HG03442 (cell line): ENCODE measurements at regions not wholly inside any gene's neighbourhood (a gene's known extent, or its start where the extent isn't known, plus 50 kb on each side); places are given as distances from the start of the nearest gene placed in this dataset.
A peak's percentile ranks its signal among the peaks of the same experiment; 100 is the strongest.

Experiments used
- ATAC-seq: cut with Tn5 transposase; IDR thresholded peaks from one replicate; pipeline ENCODE4 v1.9.1; 2021; ENCODE audit warnings: mild to moderate bottlenecking, moderate library complexity; ENCODE audit not compliant: unreplicated experiment

GRCh38 chr18:61989138-61989537 lies 96.3 kb upstream of the RNF152 start:
- ATAC-seq = no peak

- ATAC-seq = no peak
Observed at GRCh38 chr18:61988100-61988499, 95.3 kb upstream of the RNF152 start.

- no peak for ATAC-seq
Observed at GRCh38 chr18:61985681-61986080, 92.9 kb upstream of the RNF152 start.

GRCh38 chr18:61984349-61984748 lies 91.5 kb upstream of the RNF152 start:
- no peak for ATAC-seq

DNA sequence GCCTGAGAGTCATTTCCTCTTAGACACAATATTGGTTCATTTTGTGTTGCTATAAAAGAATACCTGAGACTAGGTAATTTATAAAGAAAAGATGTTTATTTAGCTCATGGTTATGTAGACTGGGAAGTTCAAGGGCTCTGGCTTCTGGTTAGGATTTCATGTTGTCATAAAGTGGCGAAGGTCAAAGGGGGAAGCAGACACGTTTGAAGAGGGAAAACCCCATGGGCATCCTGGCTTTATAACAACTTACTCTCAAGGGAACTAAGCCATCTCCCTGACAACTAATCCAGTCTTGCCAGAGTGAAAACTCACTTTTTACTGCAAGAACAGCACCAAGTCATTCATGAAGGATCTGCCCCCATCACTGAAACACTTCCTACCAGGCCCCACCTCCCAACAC lies 89.7 kb upstream of the RNF152 start:
- no peak for ATAC-seq

GRCh38 chr18:61980355-61980754 lies 87.5 kb upstream of the RNF152 start:
- ATAC-seq = no peak

GRCh38 chr18:61975526-61976326 lies 82.9 kb upstream of the RNF152 start:
- ATAC-seq = peak; percentile 42

DNA sequence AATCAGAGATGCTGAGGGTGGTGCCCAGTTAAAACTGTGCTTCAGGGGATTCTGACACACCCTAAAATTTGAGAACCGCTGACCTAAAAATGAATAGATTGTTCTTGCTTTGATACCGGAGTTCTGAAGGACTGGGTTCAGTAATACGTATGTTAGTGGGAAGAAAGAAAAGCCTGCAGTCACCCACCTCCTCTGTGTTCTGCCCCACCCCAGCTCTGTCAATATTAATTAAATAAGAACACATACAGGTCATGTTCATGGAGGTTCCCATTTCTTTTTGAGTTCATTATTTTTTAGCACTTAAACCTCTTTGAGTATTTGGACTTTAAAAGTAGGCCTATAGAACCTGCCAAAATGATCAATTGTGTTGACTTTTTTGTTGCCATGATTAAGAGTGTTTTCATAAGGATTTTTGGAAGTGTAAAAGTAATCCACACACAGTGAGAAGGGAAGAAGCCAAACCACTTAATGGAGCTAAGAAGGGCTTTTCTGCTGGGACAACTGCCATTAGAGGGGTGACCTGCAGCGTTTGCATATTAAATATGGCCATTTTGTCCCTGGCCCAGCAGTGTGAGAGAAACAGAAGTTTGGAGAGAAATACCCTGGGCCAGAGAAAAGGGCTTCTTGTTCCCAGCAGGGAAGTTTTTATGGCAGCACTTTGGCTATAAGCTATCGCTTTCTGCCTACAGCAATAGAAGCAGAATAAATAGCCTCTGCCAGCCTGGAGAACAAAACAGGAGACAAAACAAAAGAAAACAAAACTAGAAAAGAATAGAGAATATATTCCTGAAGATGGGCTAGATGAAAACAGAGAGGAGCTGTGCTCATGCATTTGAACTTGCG lies 80.7 kb upstream of the RNF152 start:
- no peak for ATAC-seq

DNA sequence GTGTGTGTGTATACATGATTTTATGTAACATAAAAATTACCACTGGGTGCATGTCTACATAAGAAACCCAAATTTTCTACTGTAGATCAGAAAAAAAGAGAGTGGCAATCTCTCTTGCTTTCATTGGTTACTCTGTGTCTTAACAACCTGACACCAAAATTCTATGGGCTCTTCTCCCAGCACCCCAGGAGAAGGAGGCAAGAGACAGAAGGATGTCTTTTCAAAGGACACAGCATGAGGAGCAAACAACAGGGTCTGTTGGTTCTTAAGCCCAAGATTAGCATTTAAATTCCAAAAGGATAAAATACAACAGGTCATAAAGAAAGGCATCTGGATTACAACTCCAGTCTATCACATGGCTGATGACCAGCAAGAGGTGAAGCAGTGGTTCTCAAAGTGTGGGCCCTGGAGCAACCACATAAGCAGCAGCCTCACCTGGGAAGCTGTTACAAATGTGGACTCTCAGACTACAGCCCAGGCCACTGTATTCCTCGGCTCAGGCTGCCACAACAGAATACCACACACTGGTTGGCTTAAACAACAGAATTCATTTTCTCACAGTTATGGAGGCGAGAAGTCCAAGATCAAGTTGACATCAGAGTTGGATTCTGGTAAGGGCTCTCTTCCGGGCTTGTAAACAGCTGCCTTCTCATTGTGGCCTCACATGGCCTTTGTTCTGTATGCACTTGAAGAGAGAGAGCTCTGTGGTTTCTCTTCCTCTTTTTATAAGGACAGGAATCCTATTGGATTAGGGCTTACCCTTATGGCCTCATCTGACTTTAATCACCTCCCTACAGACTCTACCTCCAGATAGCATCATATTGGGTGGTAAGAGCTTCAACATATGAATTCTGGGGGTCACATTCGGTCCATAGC lies 79.8 kb upstream of the RNF152 start:
- ATAC-seq = peak; percentile 89

DNA sequence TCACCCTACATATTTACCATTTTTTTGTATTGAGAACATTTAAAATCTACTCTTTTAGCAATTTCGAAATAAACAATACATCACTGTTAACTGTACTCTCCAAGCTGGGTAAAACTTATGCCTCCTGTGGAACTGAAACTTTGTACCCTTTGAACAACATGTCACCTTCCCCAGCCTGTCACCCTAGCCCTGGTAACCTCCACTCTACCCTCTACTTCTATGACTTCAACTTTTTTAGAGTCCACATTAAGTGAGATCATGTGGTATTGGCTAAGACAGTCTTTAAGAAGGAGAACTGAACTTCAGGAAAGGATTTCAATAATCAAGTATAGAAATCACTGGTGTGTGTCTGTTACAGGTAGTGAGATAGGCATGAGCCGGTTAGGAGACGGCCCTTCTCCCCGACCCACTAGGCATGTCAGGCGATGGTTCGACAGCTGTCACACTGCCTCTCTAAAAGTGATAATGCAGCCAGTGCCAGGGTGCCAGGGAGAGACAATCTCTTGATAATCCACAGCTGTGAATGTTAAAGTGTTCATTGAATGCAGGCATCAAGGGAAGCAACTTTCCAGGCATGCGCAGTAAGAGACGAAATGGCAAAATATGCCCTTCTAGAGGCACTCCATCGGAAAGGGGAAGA lies 74.6 kb upstream of the RNF152 start:
- no peak for ATAC-seq

DNA sequence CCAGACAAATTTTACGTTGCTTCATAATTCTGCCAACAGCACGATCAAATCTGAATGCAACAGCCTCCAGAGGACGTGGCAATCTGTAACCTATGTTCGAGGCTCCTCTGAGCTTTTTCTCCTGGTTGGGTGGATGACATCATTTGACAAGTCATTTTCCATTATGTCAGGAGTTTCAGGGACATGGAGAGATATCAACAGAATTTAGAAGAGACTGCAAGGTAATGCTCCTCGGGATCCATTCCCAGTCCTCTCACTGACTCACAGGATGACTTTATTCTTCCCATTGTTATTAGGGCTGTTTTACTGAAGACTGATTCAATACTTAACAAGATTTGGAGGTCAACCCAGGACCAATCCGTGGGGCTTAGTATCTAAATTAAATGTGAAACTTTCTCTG lies 72.5 kb upstream of the RNF152 start:
- ATAC-seq = no peak

- ATAC-seq = no peak
Observed at GRCh38 chr18:61964616-61965015, 71.8 kb upstream of the RNF152 start.

DNA sequence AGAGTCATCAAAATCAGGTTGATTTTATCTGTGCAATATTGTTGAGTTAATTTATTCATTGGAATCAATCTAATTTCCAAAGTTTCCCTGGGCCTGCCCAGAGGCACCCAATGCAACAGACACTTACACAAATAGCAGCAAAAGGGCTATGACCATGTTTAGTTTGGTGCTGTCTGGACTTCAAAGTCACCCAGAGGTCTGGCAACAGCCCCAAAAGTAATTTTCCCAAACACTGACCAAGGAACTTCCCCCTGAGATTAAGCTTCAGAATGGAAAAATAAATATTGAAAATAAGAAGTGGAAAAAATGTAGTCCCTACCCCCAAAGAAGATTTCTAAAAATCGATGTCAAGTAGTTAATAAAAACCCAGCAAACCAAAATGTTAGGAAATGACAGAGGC lies 70.9 kb upstream of the RNF152 start:
- no peak for ATAC-seq

GRCh38 chr18:61957801-61958516 lies 65.2 kb upstream of the RNF152 start:
- no peak for ATAC-seq

DNA sequence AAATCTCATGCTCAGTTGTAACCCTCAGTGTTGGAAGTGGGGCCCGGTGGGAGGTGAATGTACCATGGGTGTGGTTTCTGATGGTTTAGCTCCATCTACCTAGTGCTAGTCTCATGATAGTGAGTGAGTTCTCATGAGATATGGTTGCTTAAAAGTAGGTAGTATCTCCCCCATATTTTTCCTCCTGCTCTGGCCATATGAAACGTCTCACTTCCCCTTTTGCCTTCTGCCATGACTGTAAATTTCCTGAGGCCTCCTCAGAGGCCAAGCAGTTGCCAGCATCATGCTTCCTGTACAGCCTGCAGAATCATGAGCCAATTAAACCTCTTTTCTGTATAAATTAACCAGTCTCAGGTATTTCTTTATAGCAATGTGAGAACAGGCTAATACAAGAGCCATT lies 62.8 kb upstream of the RNF152 start:
- peak; percentile 29 for ATAC-seq

- ATAC-seq = no peak
Observed at GRCh38 chr18:61954096-61954746, 61.4 kb upstream of the RNF152 start.

GRCh38 chr18:61953641-61954040 lies 60.8 kb upstream of the RNF152 start:
- ATAC-seq = no peak

DNA sequence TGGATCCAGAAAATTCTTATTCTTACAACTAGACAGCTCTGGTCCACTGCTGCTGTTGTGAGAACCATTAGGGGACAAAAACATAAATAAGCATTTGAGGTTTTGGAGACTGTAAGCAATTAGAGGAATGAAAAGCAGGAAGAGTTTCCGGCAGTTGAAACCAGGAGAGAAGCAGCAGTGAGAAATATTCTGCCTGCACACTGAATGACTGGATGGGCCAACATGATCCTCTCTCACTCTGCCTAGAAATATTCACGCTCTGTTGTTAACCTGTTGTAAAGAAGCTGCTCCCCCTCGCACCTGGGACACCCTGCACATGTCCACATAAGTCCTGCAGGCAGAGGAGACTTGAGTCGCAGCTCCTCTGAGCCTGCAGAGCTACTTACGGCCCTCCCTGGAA lies 60.4 kb upstream of the RNF152 start:
- ATAC-seq = no peak

GRCh38 chr18:61951396-61951795 lies 58.6 kb upstream of the RNF152 start:
- no peak for ATAC-seq

GRCh38 chr18:61950371-61950770 lies 57.6 kb upstream of the RNF152 start:
- ATAC-seq = no peak
